ENCODE measurements at regions not wholly inside any gene's neighbourhood (a gene's known extent, or its start where the extent isn't known, plus 50 kb on each side); places are given as distances from the start of the nearest gene placed in this dataset.

GRCh38 chr7:149627911-149628310 is 130.3 kb upstream of the ZNF746 start:
- H3K4me3 ChIP-seq (ENCODE audit: low read depth, low read length): no peak overlapping the region
- no peak for TF ChIP-seq CTCF (IDR thresholded peaks at IDR 0.05; ENCODE audit: borderline replicate concordance, insufficient read depth, low read depth, low read length)

- TF ChIP-seq CTCF (IDR thresholded peaks at IDR 0.05; ENCODE audit: borderline replicate concordance, insufficient read depth, low read depth, low read length): no peak
- no peak overlapping the region for H3K4me3 ChIP-seq (ENCODE audit: low read depth, low read length)
These were observed 129.4 kb upstream of the ZNF746 start for GRCh38 chr7:149626972-149627371.

GRCh38 chr7:149625947-149626392 is 128.4 kb upstream of the ZNF746 start:
- no peak overlapping the region for H3K4me3 ChIP-seq (ENCODE audit: low read depth, low read length)
- TF ChIP-seq CTCF (IDR thresholded peaks at IDR 0.05; ENCODE audit: borderline replicate concordance, insufficient read depth, low read depth, low read length): no peak

DNA sequence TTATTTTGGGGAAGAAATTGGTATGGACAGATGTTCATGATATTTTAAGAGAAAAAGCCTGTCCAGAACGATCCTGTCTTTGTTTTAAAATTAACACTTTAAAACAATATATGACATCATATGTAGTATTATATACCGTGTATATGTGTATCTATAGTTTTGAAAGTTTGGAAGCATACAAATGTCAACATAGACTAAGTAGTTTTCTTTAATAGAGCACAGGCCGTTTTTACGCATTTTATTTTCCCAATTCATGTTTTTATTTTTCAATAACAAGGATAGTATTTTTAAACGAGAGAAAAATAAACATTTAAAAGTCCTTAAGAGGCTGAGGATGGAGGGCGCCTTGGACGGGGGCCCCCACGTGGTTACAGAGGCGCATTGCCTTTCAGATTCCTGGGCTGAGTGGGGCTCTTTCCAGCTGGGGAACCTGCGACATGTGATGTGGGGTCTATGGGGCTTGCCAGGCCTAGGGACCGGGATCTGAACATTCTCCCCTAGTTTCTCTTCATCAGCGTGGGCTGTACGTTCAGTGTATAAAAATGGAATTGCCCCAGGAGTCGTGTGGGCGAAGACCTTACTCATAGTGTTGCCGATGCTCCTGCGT is 127.8 kb upstream of the ZNF746 start:
- peak; percentile 76 for TF ChIP-seq CTCF (IDR thresholded peaks at IDR 0.05; ENCODE audit: borderline replicate concordance, insufficient read depth, low read depth, low read length)
- H3K4me3 ChIP-seq (ENCODE audit: low read depth, low read length): no peak overlapping the region

GRCh38 chr7:149624419-149625339 is 127.1 kb upstream of the ZNF746 start:
- TF ChIP-seq CTCF (IDR thresholded peaks at IDR 0.05; ENCODE audit: borderline replicate concordance, insufficient read depth, low read depth, low read length): peak; percentile 97
- H3K4me3 ChIP-seq (ENCODE audit: low read depth, low read length): peak overlapping the region; percentile 90

DNA sequence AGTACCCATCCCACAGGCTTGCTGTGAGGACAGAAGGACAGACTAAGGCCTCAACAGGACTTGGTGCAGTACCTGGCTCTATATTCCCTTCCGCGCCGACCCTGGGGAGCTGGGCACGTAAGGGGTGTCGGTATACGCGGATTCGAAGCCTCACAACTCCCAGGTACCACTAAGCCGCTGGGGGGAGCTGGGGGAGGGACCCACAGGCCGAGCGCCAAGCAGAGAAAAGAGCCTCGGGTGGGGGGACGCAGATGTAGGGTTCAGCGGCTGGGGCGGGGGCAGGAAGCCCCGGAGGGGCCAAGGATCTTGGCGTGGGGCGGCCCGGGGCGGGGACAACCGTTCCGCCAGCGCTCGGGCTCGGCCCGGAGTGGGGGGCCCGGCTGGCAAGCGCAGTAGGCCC is 126.4 kb upstream of the ZNF746 start:
- H3K4me3 ChIP-seq (ENCODE audit: low read depth, low read length): peak overlapping the region; percentile 90
- TF ChIP-seq CTCF (IDR thresholded peaks at IDR 0.05; ENCODE audit: borderline replicate concordance, insufficient read depth, low read depth, low read length): no peak

- H3K4me3 ChIP-seq (ENCODE audit: low read depth, low read length): peak overlapping the region; percentile 90
These were observed 125.8 kb upstream of the ZNF746 start for GRCh38 chr7:149623262-149623997.

All from GM12875 (cell line).